Coronary artery (tissue), 2 donors: ENCODE measurements at regions not wholly inside any gene's neighbourhood (a gene's known extent, or its start where the extent isn't known, plus 50 kb on each side); places are given as distances from the start of the nearest gene placed in this dataset.

ENCODE experiments used
- DNase-seq: peaks from one replicate; pipeline ENCODE4 v3.0.0-alpha.2; 2017; ENCODE audit warnings: low spot score
- H3K27ac ChIP-seq, 2 donors: fragments of 200-600 bp; sonication (generic); one replicate each; pipeline ENCODE4 v1.5.1; 2016 to 2019
- H3K4me3 ChIP-seq: fragments of 200-600 bp; sonication (generic); 2 replicates; pipeline ENCODE4 v1.5.1; 2016; ENCODE audit warnings: mild to moderate bottlenecking, moderate library complexity
- TF ChIP-seq, protein P1 (sequence below): fragments of 200-600 bp; sonication (generic); IDR thresholded peaks from one replicate; pipeline ENCODE4 v1.5.1; 2019; ENCODE audit warnings: antibody characterized with exemption

DNA sequence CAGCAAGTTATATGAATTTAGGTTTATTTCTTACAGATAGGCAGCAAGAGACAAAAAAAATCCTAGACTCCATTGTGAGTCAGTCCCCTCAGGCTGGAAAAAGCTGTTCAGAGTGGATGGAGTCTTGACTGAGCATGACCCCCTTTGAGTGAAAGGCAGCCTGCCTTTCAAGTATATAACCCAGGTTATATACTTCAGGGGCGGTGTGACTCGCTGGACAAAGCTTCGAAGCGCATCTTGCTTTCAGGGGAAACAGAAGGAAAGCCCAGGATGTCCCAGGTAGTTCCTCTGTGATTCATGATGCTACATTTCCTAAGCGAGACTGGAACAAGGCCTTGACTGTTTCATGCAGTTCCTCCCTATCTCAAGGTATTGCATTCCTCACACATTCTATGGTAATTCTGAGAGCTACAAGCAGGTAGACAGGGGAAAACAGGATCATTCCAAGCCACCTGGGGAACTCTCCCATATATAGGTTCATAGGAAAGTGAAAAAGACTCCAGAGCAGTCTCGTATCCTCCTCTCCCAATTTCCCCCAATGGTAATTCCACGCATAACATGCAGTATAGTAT lies 1244.1 kb upstream of the CDH6 start:
- TF ChIP-seq, protein P1, sequence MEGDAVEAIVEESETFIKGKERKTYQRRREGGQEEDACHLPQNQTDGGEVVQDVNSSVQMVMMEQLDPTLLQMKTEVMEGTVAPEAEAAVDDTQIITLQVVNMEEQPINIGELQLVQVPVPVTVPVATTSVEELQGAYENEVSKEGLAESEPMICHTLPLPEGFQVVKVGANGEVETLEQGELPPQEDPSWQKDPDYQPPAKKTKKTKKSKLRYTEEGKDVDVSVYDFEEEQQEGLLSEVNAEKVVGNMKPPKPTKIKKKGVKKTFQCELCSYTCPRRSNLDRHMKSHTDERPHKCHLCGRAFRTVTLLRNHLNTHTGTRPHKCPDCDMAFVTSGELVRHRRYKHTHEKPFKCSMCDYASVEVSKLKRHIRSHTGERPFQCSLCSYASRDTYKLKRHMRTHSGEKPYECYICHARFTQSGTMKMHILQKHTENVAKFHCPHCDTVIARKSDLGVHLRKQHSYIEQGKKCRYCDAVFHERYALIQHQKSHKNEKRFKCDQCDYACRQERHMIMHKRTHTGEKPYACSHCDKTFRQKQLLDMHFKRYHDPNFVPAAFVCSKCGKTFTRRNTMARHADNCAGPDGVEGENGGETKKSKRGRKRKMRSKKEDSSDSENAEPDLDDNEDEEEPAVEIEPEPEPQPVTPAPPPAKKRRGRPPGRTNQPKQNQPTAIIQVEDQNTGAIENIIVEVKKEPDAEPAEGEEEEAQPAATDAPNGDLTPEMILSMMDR, result no peak
- Histone ChIP-seq H3K4me3 (no peak overlapping the region), H3K27ac (no peak overlapping the region)
- no peak for DNase-seq

DNA sequence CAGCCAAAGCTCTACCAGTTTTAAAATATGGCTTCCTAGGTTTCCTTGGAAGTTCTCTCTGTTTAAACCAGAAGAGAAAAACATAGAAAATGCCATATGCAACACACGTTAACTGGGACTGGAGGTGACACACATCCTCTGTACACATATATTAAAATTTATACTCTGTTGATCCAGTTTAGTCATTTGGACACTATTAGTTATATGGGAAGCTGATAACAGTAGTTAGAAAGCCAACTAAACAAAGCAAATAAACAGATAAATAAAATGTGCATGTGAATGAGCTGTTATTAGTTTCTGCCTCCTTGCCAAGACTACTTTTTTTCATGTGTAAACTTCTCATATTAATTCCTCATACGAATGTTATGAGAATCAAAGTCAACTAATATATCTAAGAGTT lies 1249.2 kb upstream of the CDH6 start:
- DNase-seq, result no peak
- Histone ChIP-seq H3K4me3 (no peak overlapping the region), H3K27ac (no peak overlapping the region)
- TF ChIP-seq, protein P1, result no peak

DNA sequence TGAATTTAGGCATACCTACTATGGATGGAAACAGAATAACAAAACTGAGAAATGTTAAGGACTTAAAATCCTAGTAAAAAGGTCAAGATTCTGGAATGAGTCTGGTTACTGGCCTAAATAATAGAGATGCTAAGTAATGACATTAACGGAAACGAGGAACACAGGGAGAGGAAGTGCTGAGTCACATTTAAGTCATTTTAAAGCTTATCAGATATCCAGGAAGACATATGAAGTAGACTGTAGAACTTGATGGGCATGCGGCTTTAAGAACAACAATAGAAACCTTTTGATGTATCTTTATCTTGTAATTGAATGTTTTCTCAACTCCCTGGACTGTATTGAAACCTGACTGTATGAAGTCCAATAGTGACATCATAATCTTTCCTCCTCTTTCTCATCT lies 1251.4 kb upstream of the CDH6 start:
- no peak for DNase-seq
- TF ChIP-seq, protein P1, result no peak
- Histone ChIP-seq H3K4me3 (no peak overlapping the region), H3K27ac (no peak overlapping the region)

DNA sequence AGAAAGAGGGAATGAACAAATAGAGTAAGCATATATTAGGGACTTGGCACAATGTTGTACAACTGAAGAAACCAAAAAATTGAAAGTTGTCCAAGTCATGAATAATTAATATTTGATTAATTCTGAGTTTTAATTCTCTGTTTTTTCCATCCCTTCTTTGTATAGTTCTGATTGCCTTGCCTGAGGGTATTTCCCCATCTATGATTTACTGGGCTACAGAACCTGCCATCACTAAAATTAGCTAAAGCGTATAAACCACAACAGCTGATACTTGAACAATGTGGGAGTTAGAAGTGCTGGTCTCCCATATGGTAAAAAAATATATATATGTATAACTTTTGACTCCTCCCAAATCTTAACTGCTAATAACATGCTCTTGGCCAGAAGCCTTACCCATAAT lies 1253.5 kb upstream of the CDH6 start:
- TF ChIP-seq, protein P1, result no peak
- Histone ChIP-seq H3K4me3 (no peak overlapping the region), H3K27ac (no peak overlapping the region)
- DNase-seq, result no peak

DNA sequence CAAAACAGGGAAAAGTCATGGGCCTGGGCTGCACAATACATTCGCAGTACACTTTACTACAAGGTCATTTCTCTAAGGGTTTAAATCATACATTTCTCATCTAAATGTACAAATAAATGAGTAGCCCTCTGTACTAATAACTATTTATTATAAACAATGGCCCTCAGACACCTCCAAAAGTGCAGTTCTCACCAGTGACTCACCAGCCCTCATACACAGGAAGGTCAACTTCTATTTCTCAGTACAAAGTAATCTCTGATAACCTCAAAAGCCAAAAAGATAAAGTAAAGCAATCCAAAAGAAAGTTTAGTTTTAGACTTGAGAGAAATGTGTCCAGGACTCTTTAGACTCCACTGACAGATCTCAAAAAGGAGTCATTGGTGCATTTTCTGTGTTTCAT lies 1258.1 kb upstream of the CDH6 start:
- TF ChIP-seq, protein P1, result no peak
- no peak for DNase-seq
- Histone ChIP-seq H3K27ac (no peak overlapping the region), H3K4me3 (no peak overlapping the region)

DNA sequence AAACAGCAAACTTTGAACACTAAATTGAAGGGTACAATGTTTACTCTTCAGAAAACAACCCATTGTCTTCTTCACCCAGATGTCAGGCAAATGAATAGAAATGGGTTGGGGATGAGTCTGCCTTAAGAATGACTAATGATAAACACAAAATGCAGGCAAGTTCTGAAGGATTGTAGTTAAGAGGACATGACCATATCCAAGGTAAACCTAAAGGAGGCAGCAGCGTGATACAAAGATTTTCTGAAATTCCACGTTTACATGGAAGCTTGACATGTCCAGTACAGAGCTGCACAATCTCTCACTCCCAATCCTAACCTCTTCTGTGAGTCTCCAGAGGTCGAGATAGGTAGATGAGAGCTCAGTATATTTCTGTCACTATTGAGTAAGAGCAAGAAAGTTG lies 1263.2 kb upstream of the CDH6 start:
- H3K4me3 ChIP-seq, result no peak overlapping the region

DNA sequence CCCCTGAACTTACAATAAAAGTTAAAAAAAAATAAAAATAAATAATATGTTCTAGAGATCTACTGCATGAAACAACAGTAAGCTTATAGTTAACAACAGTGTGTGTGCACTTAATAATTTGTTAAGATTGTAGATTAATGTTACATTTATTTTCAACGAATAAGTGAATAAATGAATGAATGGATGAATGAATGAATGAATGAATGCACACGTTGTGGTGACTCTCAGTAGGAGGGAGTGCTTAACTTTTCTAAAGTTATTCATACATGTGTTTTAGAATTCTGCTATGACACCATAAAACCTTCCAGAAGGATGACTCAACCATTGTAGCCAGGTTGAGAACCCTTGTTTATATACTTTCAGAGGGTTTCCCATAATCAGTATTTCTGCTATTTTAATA lies 1269.4 kb upstream of the CDH6 start:
- H3K4me3 ChIP-seq, result no peak overlapping the region
- TF ChIP-seq, protein P1, result no peak
- no peak overlapping the region for H3K27ac ChIP-seq
- no peak for DNase-seq

More for the DNA sequence above, 1263.2 kb upstream of the CDH6 start:
- H3K27ac ChIP-seq, result no peak overlapping the region
- TF ChIP-seq, protein P1, result no peak
- no peak for DNase-seq
